ENCODE measurements at regions not wholly inside any gene's neighbourhood (a gene's known extent, or its start where the extent isn't known, plus 50 kb on each side); places are given as distances from the start of the nearest gene placed in this dataset.
A peak's percentile ranks its signal among the peaks of the same experiment; 100 is the strongest.

DNA sequence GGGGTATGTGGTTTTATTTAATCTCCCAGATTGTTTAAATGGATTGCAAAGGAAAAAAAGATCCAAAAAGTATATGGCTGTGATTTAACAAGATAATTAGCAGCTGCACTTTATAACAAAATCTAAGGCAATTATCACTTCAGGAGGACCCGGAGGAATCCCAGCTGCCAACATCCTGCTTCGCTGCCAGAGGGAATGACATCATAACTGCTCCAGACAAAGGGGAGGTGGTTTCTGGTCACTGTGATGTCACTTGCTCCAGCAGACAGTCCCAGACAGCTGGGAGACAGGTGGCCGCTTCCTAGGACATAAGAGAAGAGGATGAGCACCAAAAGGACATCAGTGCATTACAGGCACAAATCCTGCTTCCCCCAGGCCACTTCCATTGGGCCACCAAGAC, 371.0 kb downstream of the BCOR start:
- Mint-ChIP-seq H3K9me3 (no peaks in the 10 kb centered on the region), H3K4me3 (no peak overlapping the region), H3K27me3 (peaks cover 29% of the 10 kb centered on the region), H3K36me3 (ENCODE audit: low read depth) (no peaks in the 10 kb centered on the region), H3K27ac (no peak overlapping the region), H3K4me1 (ENCODE audit: low read depth) (peaks cover 34% of the 10 kb centered on the region)
- intact Hi-C loops (cut with micrococcal nuclease), result no loop called here

- H3K27ac Mint-ChIP-seq, result no peak overlapping the region
- peaks cover 29% of the 10 kb centered on the region for H3K27me3 Mint-ChIP-seq
- intact Hi-C loops (cut with micrococcal nuclease), result no loop called here
- no peak overlapping the region for H3K4me3 Mint-ChIP-seq
- no peaks in the 10 kb centered on the region for H3K36me3 Mint-ChIP-seq (ENCODE audit: low read depth)
- peaks cover 31% of the 10 kb centered on the region for H3K4me1 Mint-ChIP-seq (ENCODE audit: low read depth)
- no peaks in the 10 kb centered on the region for H3K9me3 Mint-ChIP-seq
Observed at GRCh38 chrX:39728025-39728424, 369.7 kb downstream of the BCOR start.

DNA sequence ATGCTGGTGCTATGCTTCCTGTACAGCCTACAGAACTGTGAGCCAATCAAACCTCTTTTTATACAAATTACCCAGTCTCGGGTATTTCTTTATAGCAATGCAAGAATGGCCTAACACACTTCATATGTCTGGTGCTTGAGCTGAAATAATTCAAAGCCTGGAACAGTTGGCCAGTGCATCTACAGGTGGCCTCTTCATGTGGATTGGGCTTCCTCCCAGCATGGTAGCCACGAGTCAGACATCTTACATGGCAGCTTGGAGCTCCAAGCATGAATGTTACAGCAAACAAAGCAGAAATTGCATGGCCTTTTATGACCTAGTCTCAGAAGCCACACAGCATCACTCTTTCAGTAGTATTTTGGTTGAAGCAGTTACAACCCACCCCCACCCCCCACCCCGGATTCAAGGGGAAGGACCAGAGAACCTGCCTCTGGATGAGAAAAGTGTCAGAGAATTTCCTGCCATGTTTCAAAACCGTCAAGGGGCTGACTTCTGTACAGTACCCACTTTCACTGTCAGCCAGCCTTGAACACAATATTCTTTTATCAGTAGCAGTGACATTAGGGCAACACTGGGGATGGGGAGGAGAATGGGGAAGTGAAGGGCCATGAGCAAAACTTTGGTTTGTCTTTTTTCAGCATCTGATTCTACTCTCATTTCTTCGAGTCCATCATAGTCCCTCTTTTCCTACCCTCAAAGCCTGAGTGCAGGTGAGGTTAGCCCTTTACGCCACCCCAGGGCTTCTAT, 368.7 kb downstream of the BCOR start:
- Mint-ChIP-seq H3K4me3 (no peak overlapping the region), H3K36me3 (ENCODE audit: low read depth) (no peaks in the 10 kb centered on the region), H3K27ac (no peak overlapping the region), H3K27me3 (peaks cover 28% of the 10 kb centered on the region), H3K4me1 (ENCODE audit: low read depth) (peaks cover 31% of the 10 kb centered on the region), H3K9me3 (no peaks in the 10 kb centered on the region)
- intact Hi-C loops (cut with micrococcal nuclease), result no loop called here

- intact Hi-C loops (cut with micrococcal nuclease), result no loop called here
- Mint-ChIP-seq H3K36me3 (ENCODE audit: low read depth) (no peaks in the 10 kb centered on the region), H3K4me1 (ENCODE audit: low read depth) (peaks cover 31% of the 10 kb centered on the region), H3K27ac (no peak overlapping the region), H3K27me3 (peaks cover 28% of the 10 kb centered on the region), H3K4me3 (no peak overlapping the region), H3K9me3 (no peaks in the 10 kb centered on the region)
Observed at GRCh38 chrX:39729981-39730661, 367.6 kb downstream of the BCOR start.

DNA sequence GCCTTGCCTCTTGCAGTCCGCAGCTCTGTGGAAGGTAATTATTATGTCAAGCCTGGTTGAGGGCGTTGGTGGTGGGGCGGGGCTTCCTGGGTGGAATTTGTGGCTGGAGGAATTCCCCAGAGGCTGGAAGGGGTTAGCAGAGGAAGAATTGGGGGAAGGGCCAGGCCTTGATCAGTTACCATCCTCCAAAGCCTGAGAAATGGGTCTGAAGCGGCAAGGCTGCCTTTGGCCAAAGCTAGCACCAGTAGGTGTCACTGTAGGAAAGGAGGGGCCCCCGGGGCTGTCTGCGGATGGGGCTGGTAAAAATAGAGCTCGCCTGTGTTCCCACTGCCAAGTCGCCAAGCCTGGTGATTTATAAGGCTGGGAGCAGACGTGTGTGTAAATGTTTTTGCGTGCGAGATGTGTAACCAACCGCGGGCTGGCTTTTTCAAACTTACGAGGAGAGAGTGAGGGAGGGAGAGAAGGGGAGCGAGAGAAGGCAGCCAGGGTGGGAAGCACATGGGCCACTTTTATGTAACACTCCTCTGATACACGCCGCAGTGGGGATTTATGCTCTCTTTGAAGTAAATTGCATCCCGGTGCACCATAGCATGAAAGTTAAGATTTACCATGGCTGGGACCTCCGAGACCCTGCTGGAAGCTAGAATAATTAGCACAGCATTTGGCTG, 367.0 kb downstream of the BCOR start:
- intact Hi-C loops (cut with micrococcal nuclease), result no loop called here
- Mint-ChIP-seq H3K4me3 (no peak overlapping the region), H3K36me3 (ENCODE audit: low read depth) (no peaks in the 10 kb centered on the region), H3K27ac (peak overlapping the region; percentile 6), H3K9me3 (no peaks in the 10 kb centered on the region), H3K4me1 (ENCODE audit: low read depth) (peaks cover 31% of the 10 kb centered on the region), H3K27me3 (peaks cover 26% of the 10 kb centered on the region)

- H3K27ac Mint-ChIP-seq, result no peak overlapping the region
- intact Hi-C loops (cut with micrococcal nuclease), result no loop called here
- H3K27me3 Mint-ChIP-seq, result peaks cover 26% of the 10 kb centered on the region
- H3K9me3 Mint-ChIP-seq, result no peaks in the 10 kb centered on the region
- no peak overlapping the region for H3K4me3 Mint-ChIP-seq
- H3K4me1 Mint-ChIP-seq (ENCODE audit: low read depth), result peaks cover 28% of the 10 kb centered on the region
- H3K36me3 Mint-ChIP-seq (ENCODE audit: low read depth), result no peaks in the 10 kb centered on the region
Observed at GRCh38 chrX:39731330-39731667, 366.5 kb downstream of the BCOR start.

- H3K4me3 Mint-ChIP-seq, result no peak overlapping the region
- peaks cover 24% of the 10 kb centered on the region for H3K27me3 Mint-ChIP-seq
- H3K9me3 Mint-ChIP-seq, result no peaks in the 10 kb centered on the region
- no peaks in the 10 kb centered on the region for H3K36me3 Mint-ChIP-seq (ENCODE audit: low read depth)
- intact Hi-C loops (cut with micrococcal nuclease), result no loop called here
- no peak overlapping the region for H3K27ac Mint-ChIP-seq
- H3K4me1 Mint-ChIP-seq (ENCODE audit: low read depth), result peaks cover 28% of the 10 kb centered on the region
Observed at GRCh38 chrX:39731735-39732134, 366.0 kb downstream of the BCOR start.

GRCh38 chrX:39733745-39734144, 364.0 kb downstream of the BCOR start:
- Mint-ChIP-seq H3K4me3 (no peak overlapping the region), H3K36me3 (ENCODE audit: low read depth) (no peaks in the 10 kb centered on the region), H3K27me3 (peaks cover 18% of the 10 kb centered on the region), H3K4me1 (ENCODE audit: low read depth) (peaks cover 40% of the 10 kb centered on the region), H3K27ac (no peak overlapping the region), H3K9me3 (no peaks in the 10 kb centered on the region)
- intact Hi-C loops (cut with micrococcal nuclease), result no loop called here

DNA sequence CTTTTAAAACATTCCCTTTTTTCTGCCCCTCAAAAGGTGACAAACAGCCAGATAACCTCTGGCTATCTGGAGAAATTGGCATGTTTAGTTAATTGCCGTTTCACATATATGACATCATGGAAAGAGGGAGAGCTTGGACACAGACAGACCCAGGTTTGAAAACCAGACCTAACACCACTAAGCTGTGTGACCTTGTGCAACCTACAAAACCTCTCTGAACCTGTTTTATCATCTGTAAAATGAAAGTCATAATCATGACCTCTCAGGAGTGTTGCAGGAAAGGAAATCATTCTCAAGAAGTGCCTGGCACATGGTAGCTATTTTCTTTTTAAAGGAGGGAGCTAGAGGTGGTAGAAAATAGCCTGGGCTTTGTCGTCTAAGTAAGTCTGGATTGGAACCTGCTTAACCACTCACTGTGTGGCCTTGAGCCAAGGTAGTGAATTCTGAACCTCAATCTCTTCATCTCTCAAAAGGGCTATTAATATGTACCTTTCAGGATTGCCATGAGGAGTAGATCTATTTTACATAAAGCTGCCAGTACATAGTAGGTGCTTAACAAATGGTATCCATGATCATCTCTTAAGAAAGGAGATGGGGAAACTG, 363.5 kb downstream of the BCOR start:
- Mint-ChIP-seq H3K9me3 (no peaks in the 10 kb centered on the region), H3K27ac (no peak overlapping the region)

DNA sequence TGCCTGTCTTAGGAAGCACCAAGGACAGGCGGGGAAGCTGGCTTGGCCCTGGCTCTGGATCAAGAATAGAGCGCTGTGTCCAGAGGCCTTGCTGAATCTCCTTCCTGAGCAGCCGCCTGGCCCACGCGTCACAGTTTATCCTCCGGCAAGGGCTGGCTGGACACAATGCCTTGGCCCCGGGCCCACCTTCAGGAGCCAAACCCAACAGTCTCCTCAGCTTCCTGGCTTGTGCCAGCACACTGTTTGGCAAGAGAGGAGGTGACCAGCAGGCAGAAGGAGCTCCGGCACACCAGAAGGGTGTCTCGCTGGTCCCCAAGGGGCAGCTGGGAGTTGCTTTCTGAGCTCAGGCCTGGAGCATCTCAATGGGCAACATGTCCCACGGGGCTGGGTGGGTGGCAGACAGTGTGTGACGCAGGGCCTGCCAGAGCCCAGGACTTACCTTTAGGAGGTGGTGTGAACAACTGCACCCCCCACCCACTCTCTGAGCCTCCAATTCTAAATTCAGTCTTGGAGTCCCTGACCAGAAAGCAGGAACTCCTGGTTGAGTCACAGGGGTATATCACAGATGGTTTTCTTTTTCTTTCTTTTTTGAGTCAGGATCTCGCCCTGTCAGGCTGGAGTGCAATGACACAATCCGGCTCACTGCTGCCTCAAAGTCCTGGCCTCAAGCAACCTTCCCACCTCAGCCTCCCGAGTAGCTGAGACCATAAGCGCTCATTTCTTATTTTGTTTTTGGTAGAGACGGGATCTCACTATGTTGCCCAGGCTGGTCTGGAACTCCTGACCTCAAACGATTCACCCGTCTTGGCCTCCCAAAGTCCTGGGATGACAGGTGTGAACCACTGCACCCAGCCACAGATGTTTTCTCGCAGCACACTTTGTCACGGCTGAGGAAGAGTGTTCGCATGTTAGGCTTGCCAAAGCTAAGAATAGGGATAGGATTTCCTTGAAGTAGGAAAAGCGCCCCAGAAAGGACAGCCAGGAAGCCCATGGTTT, 361.2 kb downstream of the BCOR start:
- Mint-ChIP-seq H3K4me1 (ENCODE audit: low read depth) (peaks cover 33% of the 10 kb centered on the region), H3K4me3 (no peak overlapping the region), H3K27me3 (peaks cover 8% of the 10 kb centered on the region), H3K27ac (no peak overlapping the region), H3K9me3 (no peaks in the 10 kb centered on the region), H3K36me3 (ENCODE audit: low read depth) (no peaks in the 10 kb centered on the region)
- intact Hi-C loops (cut with micrococcal nuclease), result no loop called here

More for the DNA sequence above, 363.5 kb downstream of the BCOR start:
- no peaks in the 10 kb centered on the region for H3K36me3 Mint-ChIP-seq (ENCODE audit: low read depth)
- peaks cover 40% of the 10 kb centered on the region for H3K4me1 Mint-ChIP-seq (ENCODE audit: low read depth)
- peaks cover 18% of the 10 kb centered on the region for H3K27me3 Mint-ChIP-seq
- intact Hi-C loops (cut with micrococcal nuclease), result no loop called here
- H3K4me3 Mint-ChIP-seq, result no peak overlapping the region

DNA sequence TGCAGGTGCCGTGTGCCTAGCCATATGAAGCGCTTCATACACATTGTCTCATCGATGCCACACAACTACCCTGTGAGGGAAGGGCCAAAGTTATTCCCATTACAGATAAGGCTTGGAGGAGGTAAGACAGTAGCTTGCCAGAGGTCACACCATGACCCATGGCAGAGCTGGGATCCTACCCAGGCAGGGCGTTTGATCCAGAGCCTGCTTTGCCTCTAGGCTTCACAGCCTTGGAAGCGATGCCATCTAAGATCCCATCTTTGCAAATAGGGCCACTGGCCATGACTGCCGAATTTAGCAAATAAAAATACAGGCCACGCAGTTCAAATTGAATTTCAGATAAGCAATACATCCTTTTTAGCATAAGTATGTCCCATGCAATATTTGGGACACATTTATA, 358.2 kb downstream of the BCOR start:
- Mint-ChIP-seq H3K27ac (no peak overlapping the region), H3K36me3 (ENCODE audit: low read depth) (no peaks in the 10 kb centered on the region), H3K4me3 (no peak overlapping the region), H3K4me1 (ENCODE audit: low read depth) (peaks cover 32% of the 10 kb centered on the region), H3K9me3 (no peaks in the 10 kb centered on the region), H3K27me3 (peaks cover 1% of the 10 kb centered on the region)
- intact Hi-C loops (cut with micrococcal nuclease), result no loop called here

GRCh38 chrX:39740078-39740477, 357.7 kb downstream of the BCOR start:
- intact Hi-C loops (cut with micrococcal nuclease), result no loop called here
- Mint-ChIP-seq H3K36me3 (ENCODE audit: low read depth) (no peaks in the 10 kb centered on the region), H3K4me1 (ENCODE audit: low read depth) (peaks cover 34% of the 10 kb centered on the region), H3K27ac (no peak overlapping the region), H3K4me3 (no peak overlapping the region), H3K9me3 (no peaks in the 10 kb centered on the region), H3K27me3 (peaks cover 1% of the 10 kb centered on the region)

DNA sequence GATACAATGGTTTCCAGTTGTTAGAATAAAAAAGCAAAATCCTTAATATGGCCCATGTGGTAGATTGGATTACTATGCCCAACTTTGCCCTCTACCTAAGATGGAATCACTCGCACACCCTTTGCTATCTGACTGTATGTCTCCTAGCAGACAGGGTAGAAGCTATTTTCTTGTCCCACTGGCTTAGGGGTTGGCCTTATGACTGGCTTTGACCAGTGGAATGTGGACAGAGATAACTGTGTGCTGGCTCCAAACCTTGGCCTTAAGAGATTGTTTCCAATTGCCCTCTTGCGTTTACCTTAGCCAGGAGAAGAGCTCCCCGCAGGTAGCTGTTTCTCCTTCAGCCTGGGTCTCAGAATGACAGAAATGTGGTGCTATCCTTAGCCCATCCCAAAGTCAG, 355.9 kb downstream of the BCOR start:
- no peaks in the 10 kb centered on the region for H3K27me3 Mint-ChIP-seq
- intact Hi-C loops (cut with micrococcal nuclease), result no loop called here
- H3K27ac Mint-ChIP-seq, result no peak overlapping the region
- peaks cover 38% of the 10 kb centered on the region for H3K4me1 Mint-ChIP-seq (ENCODE audit: low read depth)
- H3K9me3 Mint-ChIP-seq, result no peaks in the 10 kb centered on the region
- no peaks in the 10 kb centered on the region for H3K36me3 Mint-ChIP-seq (ENCODE audit: low read depth)
- H3K4me3 Mint-ChIP-seq, result no peak overlapping the region
